Mesothelial cell of epicardium (in vitro differentiated cells): ENCODE measurements at regions not wholly inside any gene's neighbourhood (a gene's known extent, or its start where the extent isn't known, plus 50 kb on each side); places are given as distances from the start of the nearest gene placed in this dataset.

Experiments
- DNase-seq, 2 experiments: peaks; one replicate each; pipeline ENCODE4 v3.0.0; 2021; ENCODE audit warnings: low spot score in 2 of 2; ENCODE audit not compliant: unreplicated experiment in 2 of 2
- H3K27ac Mint-ChIP-seq: 2 replicates; pipeline ENCODE4 v1.8.0; 2021; ENCODE audit warnings: mixed read lengths
- H3K27me3 Mint-ChIP-seq: 2 replicates; pipeline ENCODE4 v1.8.0; 2021; ENCODE audit warnings: low read depth, mixed read lengths
- H3K36me3 Mint-ChIP-seq: 2 replicates; pipeline ENCODE4 v1.8.0; 2021; ENCODE audit warnings: mixed read lengths
- H3K4me1 Mint-ChIP-seq: 2 replicates; pipeline ENCODE4 v1.8.0; 2021; ENCODE audit warnings: mixed read lengths
- H3K4me3 Mint-ChIP-seq: 2 replicates; pipeline ENCODE4 v1.8.0; 2021; ENCODE audit warnings: mild to moderate bottlenecking, moderate library complexity, mixed read lengths
- H3K9me3 Mint-ChIP-seq: 2 replicates; pipeline ENCODE4 v1.8.0; 2021; ENCODE audit warnings: mixed read lengths
- CTCF ChIP-seq: fragments of 200-600 bp; sonication (generic); IDR thresholded peaks from one replicate; pipeline ENCODE4 v1.5.0; 2021; ENCODE audit warnings: antibody characterized with exemption; ENCODE audit not compliant: unreplicated experiment

GRCh38 chr2:84285056-84285747 lies 173.9 kb downstream of the SUCLG1 start:
- Mint-ChIP-seq H3K36me3 (no peaks in the 10 kb centered on the region), H3K4me1 (no peaks in the 10 kb centered on the region), H3K4me3 (no peak overlapping the region), H3K27ac (no peak overlapping the region), H3K27me3 (no peaks in the 10 kb centered on the region), H3K9me3 (peaks cover 7% of the 10 kb centered on the region)
- DNase-seq, result no peak
- TF ChIP-seq CTCF, result no peak

GRCh38 chr2:84283506-84283905 lies 175.6 kb downstream of the SUCLG1 start:
- no peak for TF ChIP-seq CTCF
- Mint-ChIP-seq H3K36me3 (no peaks in the 10 kb centered on the region), H3K27me3 (no peaks in the 10 kb centered on the region), H3K4me1 (no peaks in the 10 kb centered on the region), H3K9me3 (no peaks in the 10 kb centered on the region), H3K27ac (no peak overlapping the region), H3K4me3 (no peak overlapping the region)
- DNase-seq, result no peak

GRCh38 chr2:84281510-84281909 lies 177.6 kb downstream of the SUCLG1 start:
- Mint-ChIP-seq H3K36me3 (no peaks in the 10 kb centered on the region), H3K9me3 (no peaks in the 10 kb centered on the region)
- no peak for TF ChIP-seq CTCF

GRCh38 chr2:84280873-84281272 lies 178.2 kb downstream of the SUCLG1 start:
- no peak for DNase-seq
- no peak for TF ChIP-seq CTCF
- Mint-ChIP-seq H3K27me3 (no peaks in the 10 kb centered on the region), H3K36me3 (no peaks in the 10 kb centered on the region), H3K4me3 (no peak overlapping the region), H3K4me1 (no peaks in the 10 kb centered on the region), H3K9me3 (no peaks in the 10 kb centered on the region), H3K27ac (no peak overlapping the region)

More at GRCh38 chr2:84281510-84281909, 177.6 kb downstream of the SUCLG1 start:
- Mint-ChIP-seq H3K4me1 (no peaks in the 10 kb centered on the region), H3K27me3 (no peaks in the 10 kb centered on the region), H3K27ac (no peak overlapping the region), H3K4me3 (no peak overlapping the region)
- DNase-seq, result no peak

- no peak overlapping the region for H3K4me3 Mint-ChIP-seq
- no peaks in the 10 kb centered on the region for H3K9me3 Mint-ChIP-seq
- no peak for TF ChIP-seq CTCF
- H3K27ac Mint-ChIP-seq, result no peak overlapping the region
- DNase-seq, result no peak
- H3K4me1 Mint-ChIP-seq, result no peaks in the 10 kb centered on the region
- H3K36me3 Mint-ChIP-seq, result no peaks in the 10 kb centered on the region
- peaks cover 8% of the 10 kb centered on the region for H3K27me3 Mint-ChIP-seq
Observed at GRCh38 chr2:84278386-84278785, 180.7 kb downstream of the SUCLG1 start.
